Mucosa of descending colon (tissue), 3 donors: ENCODE measurements at regions not wholly inside any gene's neighbourhood (a gene's known extent, or its start where the extent isn't known, plus 50 kb on each side); places are given as distances from the start of the nearest gene placed in this dataset.
"Not testable (repeated sequence)": the region's sequence is repeated elsewhere in the genome, so short reads cannot be mapped to it uniquely, and the experiment has no call there.

Experiments
- ATAC-seq: fragments of 200-7000 bp; cut with Tn5 transposase; one replicate; pipeline ENCODE4 v1.9.1; 2020; ENCODE audit warnings: mild to moderate bottlenecking, moderate library complexity
- DNase-seq, 3 donors: peaks; one replicate each; pipeline ENCODE4 v3.0.0-alpha.2; 2020
- H3K36me3 ChIP-seq: fragments of 200-600 bp; one replicate; pipeline ENCODE4 v1.8.0; 2021; ENCODE audit warnings: low read depth, mild to moderate bottlenecking
- H3K4me1 ChIP-seq: fragments of 200-600 bp; one replicate; pipeline ENCODE4 v1.8.0; 2021; ENCODE audit warnings: low read depth, mild to moderate bottlenecking
- H3K4me3 ChIP-seq: fragments of 200-600 bp; one replicate; pipeline ENCODE4 v1.8.0; 2021; ENCODE audit warnings: mild to moderate bottlenecking
- H3K9me3 ChIP-seq: fragments of 200-600 bp; one replicate; pipeline ENCODE4 v1.8.0; 2021; ENCODE audit warnings: mild to moderate bottlenecking
- CTCF ChIP-seq: fragments of 200-600 bp; IDR thresholded peaks from one replicate; pipeline ENCODE4 v1.8.0; 2022; ENCODE audit warnings: antibody characterized with exemption, mild to moderate bottlenecking
- intact Hi-C, 2 donors: fragments of 100-400 bp; cut with DNase I in 1 of 2; cut with micrococcal nuclease in 1 of 2; formaldehyde crosslinking; loops; one replicate each; pipeline versions ENCODE4 v1.11.0 to v1.11.1; 2022; cut with DNase I, micrococcal nuclease
- donor health status: DM: no; HTN: no; CAD: no; lungs with moderate emphysema.
- donor health status: DM: no; HTN: no; CAD: no.
- donor health status: DM: no; HTN: yes; CAD: no.

GRCh38 chr2:47695800-47696477 is 87.0 kb upstream of the MSH6 start:
- intact Hi-C loops: no loop called here
- H3K4me3 ChIP-seq: no peak overlapping the region
- no peak for TF ChIP-seq CTCF
- no peaks in the 10 kb centered on the region for H3K9me3 ChIP-seq
- no peaks in the 10 kb centered on the region for H3K36me3 ChIP-seq
- H3K4me1 ChIP-seq: no peaks in the 10 kb centered on the region
- DNase-seq (no peak), ATAC-seq (no peak)

- H3K4me3 ChIP-seq: not testable (repeated sequence)
These were observed 88.5 kb upstream of the MSH6 start for GRCh38 chr2:47694451-47694850.

GRCh38 chr2:47690706-47691325 is 92.1 kb upstream of the MSH6 start:
- H3K36me3 ChIP-seq, H3K4me1 ChIP-seq, H3K9me3 ChIP-seq, H3K4me3 ChIP-seq, ATAC-seq, DNase-seq, intact Hi-C loops: not testable (repeated sequence)

More at GRCh38 chr2:47694451-47694850, 88.5 kb upstream of the MSH6 start:
- intact Hi-C loops, H3K36me3 ChIP-seq, H3K4me1 ChIP-seq, ATAC-seq, H3K9me3 ChIP-seq, DNase-seq: not testable (repeated sequence)

DNA sequence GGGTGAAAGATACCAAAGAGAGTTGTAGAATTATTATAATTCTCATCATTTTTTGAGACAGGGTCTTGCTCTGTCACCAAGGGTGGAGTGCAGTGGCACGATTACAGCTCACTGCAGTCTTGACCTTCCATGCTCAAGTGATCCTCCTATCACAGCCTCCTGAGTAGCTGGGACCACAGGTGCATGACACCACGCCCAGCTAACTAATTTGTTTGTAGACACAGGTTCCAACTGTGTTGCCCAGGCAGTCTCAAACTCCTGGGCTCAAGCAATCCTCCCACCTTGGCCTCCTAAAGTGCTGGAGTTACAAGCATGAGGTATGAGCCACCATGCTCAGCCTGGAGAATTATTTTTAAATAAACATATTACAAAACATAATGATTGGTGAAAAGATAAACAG is 92.8 kb upstream of the MSH6 start:
- intact Hi-C loops: no loop called here
- ATAC-seq (no peak), DNase-seq (no peak)
- no peaks in the 10 kb centered on the region for H3K36me3 ChIP-seq
- TF ChIP-seq CTCF: no peak
- H3K4me1 ChIP-seq: no peaks in the 10 kb centered on the region
- no peak overlapping the region for H3K4me3 ChIP-seq
- peaks cover 2% of the 10 kb centered on the region for H3K9me3 ChIP-seq

- intact Hi-C loops, H3K4me3 ChIP-seq, H3K4me1 ChIP-seq, DNase-seq, H3K36me3 ChIP-seq, ATAC-seq, H3K9me3 ChIP-seq: not testable (repeated sequence)
These were observed 93.8 kb upstream of the MSH6 start for GRCh38 chr2:47689118-47689517.

- DNase-seq (no peak), ATAC-seq (no peak)
- no peaks in the 10 kb centered on the region for H3K36me3 ChIP-seq
- H3K4me1 ChIP-seq: no peaks in the 10 kb centered on the region
- no peak overlapping the region for H3K4me3 ChIP-seq
- intact Hi-C loops: no loop called here
- no peak for TF ChIP-seq CTCF
- peaks cover 2% of the 10 kb centered on the region for H3K9me3 ChIP-seq
These were observed 94.4 kb upstream of the MSH6 start for GRCh38 chr2:47688561-47688960.

- Histone ChIP-seq H3K4me1 (no peaks in the 10 kb centered on the region), H3K9me3 (peaks cover 2% of the 10 kb centered on the region), H3K36me3 (no peaks in the 10 kb centered on the region), H3K4me3 (no peak overlapping the region)
- intact Hi-C loops: no loop called here
- DNase-seq (no peak), ATAC-seq (no peak)
- no peak for TF ChIP-seq CTCF
These were observed 95.1 kb upstream of the MSH6 start for GRCh38 chr2:47687856-47688255.
